ENCODE measurements at regions not wholly inside any gene's neighbourhood (a gene's known extent, or its start where the extent isn't known, plus 50 kb on each side); places are given as distances from the start of the nearest gene placed in this dataset.
A peak's percentile ranks its signal among the peaks of the same experiment; 100 is the strongest.
"Not testable (repeated sequence)": the region's sequence is repeated elsewhere in the genome, so short reads cannot be mapped to it uniquely, and the experiment has no call there.

DNA sequence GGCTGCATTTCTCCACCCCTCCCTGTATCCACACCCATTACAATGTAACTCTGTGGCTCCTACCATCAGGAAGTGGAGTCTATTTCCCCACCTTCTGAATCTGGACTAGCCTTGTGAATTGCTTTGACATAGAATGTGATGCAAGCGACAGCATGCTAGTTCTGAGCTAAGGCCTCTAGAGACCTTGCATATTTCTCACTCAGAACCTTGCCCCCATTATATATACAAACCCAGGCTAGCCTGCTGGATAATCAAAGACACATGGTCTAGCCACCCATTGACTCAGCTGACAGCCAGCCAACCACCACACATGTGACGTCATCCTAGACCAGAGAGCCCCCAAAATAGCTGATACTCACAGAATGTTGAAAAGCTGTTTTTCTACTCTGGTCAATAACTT lies 77.9 kb downstream of the CCDC71L start:
- H3K27ac ChIP-seq = no peak overlapping the region
- H3K4me3 ChIP-seq = no peak overlapping the region
- intact Hi-C loops (cut with DNase I) = no loop called here
- H3K27me3 ChIP-seq = no peaks in the 10 kb centered on the region
- no peaks in the 10 kb centered on the region for H3K36me3 ChIP-seq
- peaks cover 0 to 14% (median 0%) of the 10 kb centered on the region in 4 donors for H3K4me1 ChIP-seq
- no peak for DNase-seq
- no peaks in the 10 kb centered on the region for H3K9me3 ChIP-seq
- TF ChIP-seq, protein P1, sequence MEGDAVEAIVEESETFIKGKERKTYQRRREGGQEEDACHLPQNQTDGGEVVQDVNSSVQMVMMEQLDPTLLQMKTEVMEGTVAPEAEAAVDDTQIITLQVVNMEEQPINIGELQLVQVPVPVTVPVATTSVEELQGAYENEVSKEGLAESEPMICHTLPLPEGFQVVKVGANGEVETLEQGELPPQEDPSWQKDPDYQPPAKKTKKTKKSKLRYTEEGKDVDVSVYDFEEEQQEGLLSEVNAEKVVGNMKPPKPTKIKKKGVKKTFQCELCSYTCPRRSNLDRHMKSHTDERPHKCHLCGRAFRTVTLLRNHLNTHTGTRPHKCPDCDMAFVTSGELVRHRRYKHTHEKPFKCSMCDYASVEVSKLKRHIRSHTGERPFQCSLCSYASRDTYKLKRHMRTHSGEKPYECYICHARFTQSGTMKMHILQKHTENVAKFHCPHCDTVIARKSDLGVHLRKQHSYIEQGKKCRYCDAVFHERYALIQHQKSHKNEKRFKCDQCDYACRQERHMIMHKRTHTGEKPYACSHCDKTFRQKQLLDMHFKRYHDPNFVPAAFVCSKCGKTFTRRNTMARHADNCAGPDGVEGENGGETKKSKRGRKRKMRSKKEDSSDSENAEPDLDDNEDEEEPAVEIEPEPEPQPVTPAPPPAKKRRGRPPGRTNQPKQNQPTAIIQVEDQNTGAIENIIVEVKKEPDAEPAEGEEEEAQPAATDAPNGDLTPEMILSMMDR (IDR thresholded peaks at IDR 0.05) = no peak
- TF ChIP-seq POLR2AphosphoS5 (IDR thresholded peaks at IDR 0.05) = no peak
- no peak for TF ChIP-seq EP300 (IDR thresholded peaks at IDR 0.05)
- WGBS, 2 donors = 96% methylated on average over 2 of the region's 2 CpGs

DNA sequence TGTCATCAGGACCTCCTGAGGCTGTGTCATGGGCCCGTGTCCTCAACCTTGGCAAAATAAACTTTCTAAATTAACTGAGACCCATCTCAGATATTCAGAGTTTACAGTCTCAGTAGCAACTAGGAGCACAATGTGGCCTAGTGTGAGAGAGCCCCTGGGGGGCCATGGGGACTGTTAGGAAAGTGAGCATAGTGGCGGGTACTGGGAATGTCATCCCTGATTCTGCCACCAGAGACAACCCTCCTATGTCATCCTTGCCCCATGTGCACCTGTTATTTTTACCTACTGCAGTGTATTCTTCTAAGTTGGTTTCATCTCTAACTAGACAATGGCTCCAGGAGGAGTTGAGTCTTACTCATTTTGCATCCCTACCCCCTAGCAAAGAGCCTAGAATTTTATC lies 78.6 kb downstream of the CCDC71L start:
- Histone ChIP-seq H3K27me3 (no peaks in the 10 kb centered on the region), H3K36me3 (no peaks in the 10 kb centered on the region), H3K4me3 (no peak overlapping the region), H3K4me1 (peaks cover 0 to 14% (median 0%) of the 10 kb centered on the region in 4 donors), H3K27ac (no peak overlapping the region), H3K9me3 (no peaks in the 10 kb centered on the region)
- intact Hi-C loops (cut with DNase I) = no loop called here
- no peak for DNase-seq
- TF ChIP-seq POLR2A (IDR thresholded peaks at IDR 0.05) (no peak), EP300 (IDR thresholded peaks at IDR 0.05) (no peak), POLR2AphosphoS5 (IDR thresholded peaks at IDR 0.05) (no peak)
- TF ChIP-seq, protein P1 (IDR thresholded peaks at IDR 0.05) = no peak
- WGBS, 2 donors = 90 to 96% methylated on average over 2 of the region's 2 CpGs

DNA sequence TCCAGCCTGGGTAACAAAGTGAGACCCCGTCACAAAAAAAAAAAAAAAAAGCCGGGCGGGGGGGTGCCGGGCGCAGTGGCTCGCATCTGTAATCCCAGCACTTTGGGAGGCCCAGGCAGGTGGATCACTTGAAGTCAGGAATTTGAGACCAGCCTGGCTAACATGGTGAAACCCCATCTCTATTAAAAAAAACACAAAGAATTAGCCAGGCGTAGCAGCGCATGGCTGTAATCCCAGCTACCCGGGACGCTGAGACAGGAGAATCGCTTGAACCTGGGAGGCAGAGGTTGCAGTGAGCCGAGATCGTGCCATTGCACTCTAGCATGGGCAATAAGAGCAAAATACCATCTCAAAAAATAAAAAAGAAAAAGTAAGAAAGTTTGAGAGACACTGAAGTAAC lies 81.9 kb downstream of the CCDC71L start:
- H3K36me3 ChIP-seq; H3K27me3 ChIP-seq; H3K9me3 ChIP-seq; intact Hi-C loops (cut with DNase I); H3K4me3 ChIP-seq; DNase-seq: not testable (repeated sequence)
- WGBS, 2 donors = 90 to 94% methylated on average over 13 of the region's 13 CpGs
- Histone ChIP-seq H3K4me1 (peaks cover 0 to 14% (median 0%) of the 10 kb centered on the region in 4 donors), H3K27ac (peak overlapping the region in 2 of 4 donors; percentile 29 to 76)

DNA sequence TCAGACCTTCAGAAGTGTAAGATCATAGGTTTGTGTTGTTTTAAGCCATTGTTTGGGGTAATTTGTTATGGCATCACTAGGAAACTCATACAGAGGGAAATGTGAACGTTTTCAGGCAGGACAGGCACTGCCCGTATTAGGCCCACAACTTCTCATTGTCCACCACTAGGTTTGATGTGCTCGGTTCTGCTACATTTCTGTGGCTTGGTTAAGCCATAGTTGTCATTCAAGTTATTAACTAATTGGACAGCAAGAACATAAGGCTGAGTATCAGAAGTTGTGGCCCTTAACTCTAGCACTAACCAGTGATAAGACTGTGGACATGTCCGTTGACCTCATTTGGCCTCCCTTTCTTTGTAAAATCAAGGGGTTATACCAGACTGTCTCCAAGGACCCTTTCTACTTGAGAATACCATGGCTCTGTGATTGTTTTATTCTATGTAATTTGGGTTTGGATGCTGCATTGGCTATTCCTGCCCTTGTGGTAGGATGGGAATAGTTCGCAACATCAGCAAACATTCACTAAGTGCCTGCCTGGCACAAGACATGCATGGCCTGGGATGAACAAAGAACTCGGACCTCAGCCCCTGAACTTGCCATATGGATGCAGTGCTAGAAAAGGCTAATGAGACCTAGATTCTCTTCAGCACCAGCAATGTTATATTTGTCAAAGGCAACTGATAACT lies 85.7 kb downstream of the CCDC71L start:
- WGBS, 2 donors = 90 to 91% methylated on average over 6 of the region's 6 CpGs
- no peak for DNase-seq
- Histone ChIP-seq H3K9me3 (no peaks in the 10 kb centered on the region), H3K4me1 (peaks cover 0 to 13% (median 0%) of the 10 kb centered on the region in 4 donors), H3K27me3 (no peaks in the 10 kb centered on the region), H3K4me3 (no peak overlapping the region), H3K27ac (no peak overlapping the region), H3K36me3 (no peaks in the 10 kb centered on the region)
- no peak for TF ChIP-seq EP300 (IDR thresholded peaks at IDR 0.05)
- TF ChIP-seq, protein P1 (IDR thresholded peaks at IDR 0.05) = no peak
- TF ChIP-seq POLR2A (IDR thresholded peaks at IDR 0.05) = no peak
- no peak for TF ChIP-seq POLR2AphosphoS5 (IDR thresholded peaks at IDR 0.05)
- intact Hi-C loops (cut with DNase I) = no loop called here

DNA sequence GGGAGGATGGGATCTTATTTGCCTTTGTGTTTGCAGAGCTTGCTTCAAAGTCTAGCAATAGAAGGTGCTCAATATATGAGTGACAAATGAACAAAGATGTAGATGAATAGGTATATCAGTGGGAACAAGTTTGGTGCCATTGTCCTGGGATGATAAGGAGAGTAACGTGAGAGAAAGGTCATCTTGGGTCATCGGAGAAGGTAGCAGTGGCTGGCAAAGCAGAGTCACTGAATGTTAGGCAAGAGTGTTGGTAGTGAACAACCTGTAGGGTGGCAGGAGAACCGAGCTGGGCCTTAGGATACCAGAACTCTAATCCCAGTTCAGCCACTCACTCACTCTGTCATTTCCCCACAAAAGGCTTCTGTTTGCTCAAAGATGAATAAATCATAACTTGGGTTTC lies 87.2 kb downstream of the CCDC71L start:
- intact Hi-C loops (cut with DNase I) = no loop called here
- no peak overlapping the region for H3K27ac ChIP-seq
- no peaks in the 10 kb centered on the region for H3K27me3 ChIP-seq
- WGBS, 2 donors = 74 to 83% methylated on average over 3 of the region's 3 CpGs
- peaks cover 0 to 6% (median 6%) of the 10 kb centered on the region in 4 donors for H3K4me1 ChIP-seq
- DNase-seq = no peak
- H3K36me3 ChIP-seq = no peaks in the 10 kb centered on the region
- no peak for TF ChIP-seq POLR2A (IDR thresholded peaks at IDR 0.05)
- no peak for TF ChIP-seq EP300 (IDR thresholded peaks at IDR 0.05)
- TF ChIP-seq POLR2AphosphoS5 (IDR thresholded peaks at IDR 0.05) = no peak
- TF ChIP-seq, protein P1 (IDR thresholded peaks at IDR 0.05) = no peak
- H3K9me3 ChIP-seq = no peaks in the 10 kb centered on the region
- no peak overlapping the region for H3K4me3 ChIP-seq

Measured in sigmoid colon (tissue), 6 donors.